HepG2 (cell line): ENCODE measurements at regions not wholly inside any gene's neighbourhood (a gene's known extent, or its start where the extent isn't known, plus 50 kb on each side); places are given as distances from the start of the nearest gene placed in this dataset.

Experiments
- ATF3 ChIP-seq: sonication (generic); formaldehyde crosslinking; IDR thresholded peaks from 2 replicates; pipeline ENCODE4 v1.4.0; 2020; ENCODE audit warnings: missing genetic modification reagents
- CHCHD3 ChIP-seq: sonication (generic); formaldehyde crosslinking; IDR thresholded peaks from 2 replicates; pipeline ENCODE4 v1.8.0; 2022; ENCODE audit warnings: mild to moderate bottlenecking, missing genetic modification reagents, moderate library complexity
- CREBL2 ChIP-seq: sonication (generic); formaldehyde crosslinking; IDR thresholded peaks from 2 replicates; pipeline ENCODE4 v1.8.1; 2023; ENCODE audit warnings: missing genetic modification reagents, mild to moderate bottlenecking, borderline replicate concordance
- ESRRA ChIP-seq: sonication (generic); formaldehyde crosslinking; IDR thresholded peaks from 2 replicates; pipeline ENCODE4 v1.5.1; 2020; ENCODE audit warnings: mild to moderate bottlenecking, low read depth, missing genetic modification reagents
- JDP2 ChIP-seq: sonication (generic); formaldehyde crosslinking; IDR thresholded peaks from 2 replicates; pipeline ENCODE4 v1.8.1; 2022; ENCODE audit warnings: missing genetic modification reagents, borderline replicate concordance
- KLF15 ChIP-seq: sonication (generic); formaldehyde crosslinking; IDR thresholded peaks from 2 replicates; pipeline ENCODE4 v1.8.1; 2023; ENCODE audit warnings: borderline replicate concordance, mild to moderate bottlenecking, inconsistent platforms, missing genetic modification reagents, mixed read lengths
- NFE2L2 ChIP-seq: fragments of 150-350 bp; IDR thresholded peaks from 2 replicates; pipeline ENCODE4 v1.6.1; 2014; ENCODE audit warnings: low read length
- PRDM15 ChIP-seq: sonication (generic); formaldehyde crosslinking; IDR thresholded peaks from 2 replicates; pipeline ENCODE4 v1.4.0; 2020; ENCODE audit warnings: missing genetic modification reagents
- ZMAT3 ChIP-seq: sonication (generic); formaldehyde crosslinking; conservative IDR thresholded peaks from 2 replicates; pipeline ENCODE4 v1.7.0; 2021; ENCODE audit warnings: missing genetic modification reagents
- ZNF18 ChIP-seq: sonication (generic); formaldehyde crosslinking; IDR thresholded peaks from 2 replicates; pipeline ENCODE4 v1.8.0; 2022; ENCODE audit warnings: mild to moderate bottlenecking, missing genetic modification reagents; ENCODE audit not compliant: insufficient replicate concordance
- ZNF275 ChIP-seq: sonication (generic); formaldehyde crosslinking; IDR thresholded peaks from 2 replicates; pipeline ENCODE4 v1.8.0; 2022; ENCODE audit warnings: missing genetic modification reagents, mild to moderate bottlenecking, inconsistent platforms, borderline replicate concordance
- ZNF292 ChIP-seq: sonication (generic); formaldehyde crosslinking; IDR thresholded peaks from 2 replicates; pipeline ENCODE4 v1.8.1; 2022; ENCODE audit warnings: mild to moderate bottlenecking, low read depth, missing genetic modification reagents, borderline replicate concordance
- ZNF432 ChIP-seq: sonication (generic); formaldehyde crosslinking; IDR thresholded peaks from 2 replicates; pipeline ENCODE4 v1.5.0; 2020; ENCODE audit warnings: missing genetic modification reagents, mild to moderate bottlenecking, borderline replicate concordance
- ZNF460 ChIP-seq: sonication (generic); formaldehyde crosslinking; IDR thresholded peaks from 2 replicates; pipeline ENCODE4 v1.5.1; 2020; ENCODE audit warnings: missing genetic modification reagents, mild to moderate bottlenecking, borderline replicate concordance
- ZNF513 ChIP-seq: sonication (generic); formaldehyde crosslinking; conservative IDR thresholded peaks from 2 replicates; pipeline ENCODE4 v1.5.0; 2020; ENCODE audit warnings: missing genetic modification reagents

GRCh38 chr6:156686995-156687788, 90.0 kb upstream of the ARID1B start (continued):
- TF ChIP-seq ZNF513 (no peak; the same call in 1 of the 2 replicates), ZNF292 (CRISPR knock-in tag) (0 out of 2 replicates have a peak, but pooled peaks have one; percentile 35), KLF15 (CRISPR knock-in tag) (peak; percentile 48; the same call in 1 of the 2 replicates), ZNF18 (no peak), PRDM15 (CRISPR knock-in tag) (peak; percentile 97), ZNF275 (CRISPR knock-in tag) (no peak), ESRRA (no peak), JDP2 (CRISPR knock-in tag) (no peak; the same call in 1 of the 2 replicates), ZMAT3 (CRISPR knock-in tag) (no peak), ZNF460 (no peak), ZNF432 (CRISPR knock-in tag) (no peak), CREBL2 (CRISPR knock-in tag) (peak; percentile 79; the same call in 1 of the 2 replicates), ATF3 (CRISPR knock-in tag) (no peak; the same call in 1 of the 2 replicates), CHCHD3 (CRISPR knock-in tag) (no peak), NFE2L2 (no peak)
